HCT116 (cell line): ENCODE measurements at regions not wholly inside any gene's neighbourhood (a gene's known extent, or its start where the extent isn't known, plus 50 kb on each side); places are given as distances from the start of the nearest gene placed in this dataset.
A peak's percentile ranks its signal among the peaks of the same experiment; 100 is the strongest.

ENCODE experiments used
- ATAC-seq: fragments of 200-7000 bp; cut with Tn5 transposase; 2 replicates; pipeline ENCODE4 v1.9.1; 2020; ENCODE audit warnings: mild to moderate bottlenecking, moderate library complexity
- BruUV-seq: library from RNA; stranded (reverse); fragments of 400-500 nt; replicated peaks from 2 replicates; lab custom pipeline; 2021; lab: Mats Ljungman, UMichigan
- CTCF ChIA-PET: fragments of 300-600 bp; sonication (Branson Sonifier 250); formaldehyde crosslinking; loops from one replicate; lab custom pipeline; 2021; ENCODE audit warnings: antibody characterized with exemption; lab: Charles Lee
- POLR2A ChIA-PET: fragments of 300-600, 350-600 bp; sonication (Branson Sonifier 250); formaldehyde crosslinking; loops from one replicate; lab custom pipeline; 2021; ENCODE audit warnings: antibody characterized with exemption; lab: Charles Lee
- RAD21 ChIA-PET, 2 experiments: fragments of 300-600 bp; sonication (Branson Sonifier 250); formaldehyde crosslinking; loops; one replicate each; lab custom pipeline; 2023; ENCODE audit warnings: low total read pairs in 2 of 2; ENCODE audit not compliant: uncharacterized antibody in 2 of 2, unreplicated experiment in 2 of 2, low non-redundant PET in 1 of 2; lab: Charles Lee
- DNase-seq: peaks from one replicate; pipeline ENCODE4 v3.0.0-alpha.2; 2010; ENCODE audit warnings: low read depth, low spot score
- H2AFZ ChIP-seq: fragments of 200-600 bp; shearing (Covaris generic), sonication (generic); 2 replicates; pipeline ENCODE4 v1.6.1; 2017; ENCODE audit warnings: low read depth, mixed run types, mixed read lengths, antibody characterized with exemption, low read length; ENCODE audit not compliant: poor library complexity, severe bottlenecking
- H3K27ac ChIP-seq: 2 replicates; pipeline ENCODE4 v1.5.1; 2012; ENCODE audit warnings: low read depth, low read length
- H3K27me3 ChIP-seq: fragments of 200-600 bp; sonication (generic); 2 replicates; pipeline ENCODE4 v1.6.1; 2016; ENCODE audit warnings: mixed run types, low read length, mixed read lengths; ENCODE audit not compliant: insufficient read depth
- H3K36me3 ChIP-seq, 2 experiments: fragments of 200-500 bp in 1 of 2; fragments of 200-600 bp in 1 of 2; sonication (Bioruptor generic) in 1 of 2; sonication (generic) in 1 of 2; 2 replicates each; pipeline versions ENCODE4 v1.5.1 to v1.6.1; 2014 to 2016; ENCODE audit warnings: low read length in 2 of 2, inconsistent platforms in 1 of 2, mixed read lengths in 1 of 2, mixed run types in 1 of 2; ENCODE audit not compliant: insufficient read depth in 2 of 2, control insufficient read depth in 1 of 2
- H3K4me1 ChIP-seq, 2 experiments: fragments of 200-600 bp in 1 of 2; sonication (generic) in 1 of 2; 2 replicates each; pipeline versions ENCODE4 v1.5.1 to v1.6.1; 2012 to 2017; ENCODE audit warnings: low read length in 2 of 2, inconsistent platforms in 1 of 2, mild to moderate bottlenecking in 1 of 2, mixed read lengths in 1 of 2, mixed run types in 1 of 2, moderate library complexity in 1 of 2; ENCODE audit not compliant: insufficient read depth in 2 of 2, control insufficient read depth in 1 of 2
- H3K4me2 ChIP-seq: fragments of 200-600 bp; sonication (generic); 2 replicates; pipeline ENCODE4 v1.6.1; 2017; ENCODE audit warnings: mixed run types, low read length, mixed read lengths
- H3K4me3 ChIP-seq, 2 experiments: fragments of 200-600 bp in 1 of 2; sonication (generic) in 1 of 2; replicated peaks in 1 of 2; 2 replicates each; pipeline ENCODE4 v1.5.1; 2011 to 2016; ENCODE audit warnings: low read length in 2 of 2, control low read depth in 1 of 2, low read depth in 1 of 2, mild to moderate bottlenecking in 1 of 2, mixed read lengths in 1 of 2, mixed run types in 1 of 2
- H3K79me2 ChIP-seq: fragments of 200-600 bp; sonication (generic); 2 replicates; pipeline ENCODE4 v1.6.1; 2017; ENCODE audit warnings: mild to moderate bottlenecking, mixed run types, low read length, moderate library complexity, mixed read lengths; ENCODE audit not compliant: insufficient read depth
- H3K9ac ChIP-seq: fragments of 200-600 bp; sonication (generic); 2 replicates; pipeline ENCODE4 v1.6.1; 2016; ENCODE audit warnings: low read length, mixed read lengths
- H3K9me2 ChIP-seq: fragments of 200-600 bp; sonication (generic), shearing (Covaris generic); 2 replicates; pipeline ENCODE4 v1.6.1; 2017; ENCODE audit warnings: mixed run types, mild to moderate bottlenecking, moderate library complexity; ENCODE audit not compliant: insufficient read depth
- H3K9me3 ChIP-seq, 2 experiments: fragments of 200-500 bp in 1 of 2; fragments of 200-600 bp in 1 of 2; sonication (Bioruptor generic) in 1 of 2; sonication (generic) in 1 of 2; 2 replicates each; pipeline ENCODE4 v1.6.1; 2014 to 2017; ENCODE audit warnings: low read length in 2 of 2, mixed read lengths in 2 of 2, inconsistent platforms in 1 of 2, low read depth in 1 of 2, mild to moderate bottlenecking in 1 of 2, mixed run types in 1 of 2, moderate library complexity in 1 of 2; ENCODE audit not compliant: control insufficient read depth in 1 of 2, insufficient read depth in 1 of 2
- H4K20me1 ChIP-seq: fragments of 200-600 bp; sonication (generic), shearing (Covaris generic); 2 replicates; pipeline ENCODE4 v1.6.1; 2017; ENCODE audit warnings: mixed run types, mild to moderate bottlenecking, moderate library complexity; ENCODE audit not compliant: insufficient read depth
- CBX3 ChIP-seq: IDR thresholded peaks from 2 replicates; pipeline ENCODE4 v1.6.1; 2012; ENCODE audit warnings: low read depth
- CEBPB ChIP-seq: IDR thresholded peaks from 2 replicates; pipeline ENCODE4 v1.6.1; 2012; ENCODE audit warnings: low read depth
- CTCF ChIP-seq, 3 experiments: fragments of 200-600 bp in 1 of 3; sonication (generic) in 1 of 3; IDR thresholded peaks in 2 of 3; conservative IDR thresholded peaks in 1 of 3; 2 replicates each; pipeline ENCODE4 v1.5.1; 2012 to 2017; ENCODE audit warnings: low read depth in 2 of 3, low read length in 2 of 3, antibody characterized with exemption in 1 of 3, borderline replicate concordance in 1 of 3, control low read depth in 1 of 3, mild to moderate bottlenecking in 1 of 3, mixed read lengths in 1 of 3, mixed run types in 1 of 3, moderate library complexity in 1 of 3; ENCODE audit not compliant: insufficient read depth in 1 of 3
- EGR1 ChIP-seq: IDR thresholded peaks from 2 replicates; pipeline ENCODE4 v1.6.1; 2012; ENCODE audit warnings: low read depth
- EZH2 ChIP-seq: fragments of 200-600 bp; sonication (generic); IDR thresholded peaks from 2 replicates; pipeline ENCODE4 v1.6.1; 2017; ENCODE audit warnings: antibody characterized with exemption, mixed run types
- EZH2phosphoT487 ChIP-seq: fragments of 200-600 bp; IDR thresholded peaks from 2 replicates; pipeline ENCODE4 v1.6.1; 2018; ENCODE audit warnings: antibody characterized with exemption, borderline replicate concordance
- JUND ChIP-seq: IDR thresholded peaks from 2 replicates; pipeline ENCODE4 v1.6.1; 2012
- MAX ChIP-seq: IDR thresholded peaks from 2 replicates; pipeline ENCODE4 v1.6.1; 2012
- POLR2A ChIP-seq: IDR thresholded peaks from 2 replicates; pipeline ENCODE4 v1.7.0; 2011; ENCODE audit warnings: borderline replicate concordance; ENCODE audit not compliant: insufficient read depth, insufficient read length; ENCODE audit errors: extremely low read depth
- POLR2AphosphoS5 ChIP-seq: IDR thresholded peaks from 2 replicates; pipeline ENCODE4 v1.6.1; 2011; ENCODE audit warnings: mild to moderate bottlenecking, low read depth, low read length, moderate library complexity
- RAD21 ChIP-seq: IDR thresholded peaks from 2 replicates; pipeline ENCODE4 v1.6.1; 2012; ENCODE audit warnings: low read depth, mild to moderate bottlenecking
- REST ChIP-seq: IDR thresholded peaks from 2 replicates; pipeline ENCODE4 v1.6.1; 2012; ENCODE audit warnings: low read depth
- SP1 ChIP-seq: IDR thresholded peaks from 2 replicates; pipeline ENCODE4 v1.6.1; 2012; ENCODE audit warnings: low read depth
- SRF ChIP-seq: IDR thresholded peaks from 2 replicates; pipeline ENCODE4 v1.6.1; 2012; ENCODE audit warnings: low read depth
- YY1 ChIP-seq: IDR thresholded peaks from 2 replicates; pipeline ENCODE4 v1.6.1; 2011; ENCODE audit warnings: low read length, low read depth, moderate library complexity, mild to moderate bottlenecking; ENCODE audit not compliant: insufficient replicate concordance; ENCODE audit errors: extremely low read depth
- ZFX ChIP-seq: fragments of 450-650 bp; IDR thresholded peaks from 2 replicates; pipeline ENCODE4 v1.6.1; 2017
- ZNF274 ChIP-seq: fragments of 200-500 bp; sonication (Bioruptor generic); IDR thresholded peaks from 2 replicates; pipeline ENCODE4 v1.6.1; 2014; ENCODE audit warnings: mild to moderate bottlenecking, low read depth, low read length, inconsistent platforms
- intact Hi-C: fragments of 100-400 bp; cut with micrococcal nuclease; formaldehyde crosslinking; loops from 2 replicates; pipeline ENCODE4 v1.10.0; 2022
- TF ChIP-seq, protein P1 (sequence below): IDR thresholded peaks from 2 replicates; pipeline ENCODE4 v1.6.1; 2012
- TF ChIP-seq, protein P2 (sequence below): IDR thresholded peaks from 2 replicates; pipeline ENCODE4 v1.6.1; 2011; ENCODE audit warnings: mild to moderate bottlenecking, low read length, moderate library complexity; ENCODE audit not compliant: insufficient replicate concordance; ENCODE audit errors: extremely low read depth

DNA sequence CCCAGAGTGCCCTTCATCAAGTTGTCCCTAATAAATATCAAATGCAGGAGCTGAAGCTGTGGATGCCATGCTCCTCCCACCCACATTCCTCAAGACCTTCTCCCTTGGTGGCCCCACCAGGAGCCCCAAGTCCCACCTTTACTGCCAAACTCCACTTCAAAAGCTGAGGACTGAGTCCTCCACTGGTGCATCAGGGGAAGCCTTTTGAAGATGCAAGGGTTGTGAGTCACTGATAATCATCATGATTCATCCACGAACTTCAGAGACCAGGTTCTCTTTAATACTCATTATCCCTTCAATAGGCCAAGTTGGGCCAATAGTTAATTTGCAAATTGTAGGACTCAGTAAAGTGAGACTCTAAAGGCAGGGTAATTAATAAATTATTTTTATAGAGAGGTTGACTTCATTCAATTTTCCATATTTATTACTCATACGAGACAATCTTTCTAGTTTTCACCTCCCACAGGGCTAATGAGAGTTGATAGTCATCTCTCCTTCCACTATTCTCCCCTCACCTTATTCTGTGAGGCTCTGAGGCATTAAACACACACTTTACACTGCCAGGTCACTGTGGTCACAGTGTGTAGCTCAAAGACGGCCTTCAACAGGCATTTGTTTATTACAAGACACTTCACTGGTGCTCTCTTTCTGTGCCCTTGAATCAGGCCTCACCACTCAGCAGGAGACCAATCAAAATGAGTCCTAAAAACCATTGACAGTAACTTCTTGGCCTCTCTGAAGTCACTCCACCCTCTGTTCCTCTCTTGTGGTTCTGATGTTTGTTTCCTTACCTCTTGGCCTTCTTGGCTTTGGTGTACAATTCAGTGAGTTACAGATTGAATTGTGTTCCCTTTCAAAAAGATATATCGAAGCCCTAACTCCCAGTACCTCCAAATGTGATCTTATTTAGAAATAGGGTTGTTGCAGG, 99.9 kb downstream of the TRIB2 start:
- intact Hi-C loops = no loop called here
- TF ChIP-seq CEBPB (peak; percentile 40; the same call in 1 of the 2 replicates), YY1 (no peak), MAX (no peak), REST (no peak), CBX3 (peak; percentile 74), EGR1 (0 out of 2 replicates have a peak, but pooled peaks have one; percentile 14), ZNF274 (no peak), SP1 (peak; percentile 67), POLR2A (no peak), CTCF (IDR thresholded peaks at IDR 0.05 in 2 of 3, conservative IDR thresholded peaks at IDR 0.05 in 1 of 3; ENCODE audit: borderline replicate concordance in 1 of 3, insufficient read depth in 1 of 3, low read depth in 2 of 3, low read length in 2 of 3) (no peak), RAD21 (no peak), JUND (peak; percentile 86), ZFX (no peak), EZH2 (no peak), SRF (peak; percentile 71), POLR2AphosphoS5 (no peak), EZH2phosphoT487 (no peak)
- TF ChIP-seq, protein P1, sequence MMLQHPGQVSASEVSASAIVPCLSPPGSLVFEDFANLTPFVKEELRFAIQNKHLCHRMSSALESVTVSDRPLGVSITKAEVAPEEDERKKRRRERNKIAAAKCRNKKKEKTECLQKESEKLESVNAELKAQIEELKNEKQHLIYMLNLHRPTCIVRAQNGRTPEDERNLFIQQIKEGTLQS = no peak
- TF ChIP-seq, protein P2, sequence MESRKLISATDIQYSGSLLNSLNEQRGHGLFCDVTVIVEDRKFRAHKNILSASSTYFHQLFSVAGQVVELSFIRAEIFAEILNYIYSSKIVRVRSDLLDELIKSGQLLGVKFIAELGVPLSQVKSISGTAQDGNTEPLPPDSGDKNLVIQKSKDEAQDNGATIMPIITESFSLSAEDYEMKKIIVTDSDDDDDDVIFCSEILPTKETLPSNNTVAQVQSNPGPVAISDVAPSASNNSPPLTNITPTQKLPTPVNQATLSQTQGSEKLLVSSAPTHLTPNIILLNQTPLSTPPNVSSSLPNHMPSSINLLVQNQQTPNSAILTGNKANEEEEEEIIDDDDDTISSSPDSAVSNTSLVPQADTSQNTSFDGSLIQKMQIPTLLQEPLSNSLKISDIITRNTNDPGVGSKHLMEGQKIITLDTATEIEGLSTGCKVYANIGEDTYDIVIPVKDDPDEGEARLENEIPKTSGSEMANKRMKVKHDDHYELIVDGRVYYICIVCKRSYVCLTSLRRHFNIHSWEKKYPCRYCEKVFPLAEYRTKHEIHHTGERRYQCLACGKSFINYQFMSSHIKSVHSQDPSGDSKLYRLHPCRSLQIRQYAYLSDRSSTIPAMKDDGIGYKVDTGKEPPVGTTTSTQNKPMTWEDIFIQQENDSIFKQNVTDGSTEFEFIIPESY = no peak

More for the DNA sequence above, 99.9 kb downstream of the TRIB2 start:
- peak; percentile 71 for DNase-seq
- Histone ChIP-seq H3K9me2 (no peaks in the 10 kb centered on the region), H3K4me2 (peak overlapping the region; percentile 52), H3K36me3 (no peaks in the 10 kb centered on the region), H3K27me3 (no peaks in the 10 kb centered on the region), H3K79me2 (no peaks in the 10 kb centered on the region), H3K9ac (no peak overlapping the region), H3K4me1 (peaks cover 22 to 46% of the 10 kb centered on the region in 2 experiments), H3K27ac (peak overlapping the region; percentile 35; the same call in 1 of the 2 replicates), H4K20me1 (no peaks in the 10 kb centered on the region), H3K4me3 (peak overlapping the region in 1 of 2 experiments; percentile 26; a peak in 2 of 4 replicates), H3K9me3 (no peaks in the 10 kb centered on the region), H2AFZ (peak overlapping the region; percentile 35)
- BruUV-seq = no TSS peak
- RAD21 ChIA-PET = no interaction called here
- ATAC-seq = peak; percentile 85
- CTCF ChIA-PET = no interaction called here
- POLR2A ChIA-PET = no interaction called here
